ENCODE measurements at regions not wholly inside any gene's neighbourhood (a gene's known extent, or its start where the extent isn't known, plus 50 kb on each side); places are given as distances from the start of the nearest gene placed in this dataset.

- TF ChIP-seq CTCF (IDR thresholded peaks at IDR 0.05) (no peak), POLR2A (IDR thresholded peaks at IDR 0.05) (no peak)
Measured at GRCh38 chr6:141370438-141370837, 762.3 kb upstream of the GJE1 start.
